Colonic mucosa (tissue), 4 donors: ENCODE measurements at regions not wholly inside any gene's neighbourhood (a gene's known extent, or its start where the extent isn't known, plus 50 kb on each side); places are given as distances from the start of the nearest gene placed in this dataset.

Experiments
- DNase-seq: peaks from one replicate; pipeline ENCODE4 v3.0.0-alpha.2; 2020
- H3K27ac ChIP-seq: fragments of 200-600 bp; one replicate; pipeline ENCODE4 v1.8.0; 2021
- H3K27me3 ChIP-seq: fragments of 200-600 bp; one replicate; pipeline ENCODE4 v1.8.0; 2021
- H3K36me3 ChIP-seq: fragments of 200-600 bp; one replicate; pipeline ENCODE4 v1.8.0; 2021
- H3K4me1 ChIP-seq: fragments of 200-600 bp; one replicate; pipeline ENCODE4 v1.8.0; 2021; ENCODE audit warnings: mild to moderate bottlenecking
- H3K4me3 ChIP-seq: fragments of 200-600 bp; one replicate; pipeline ENCODE4 v1.8.0; 2021
- H3K9ac ChIP-seq, 2 donors: one replicate each; pipeline ENCODE4 v1.7.0; 2013; ENCODE audit warnings: control low read depth in 2 of 2, low read depth in 2 of 2, low read length in 2 of 2
- H3K9me3 ChIP-seq: fragments of 200-600 bp; one replicate; pipeline ENCODE4 v1.8.0; 2021
- CTCF ChIP-seq: fragments of 200-600 bp; IDR thresholded peaks from one replicate; pipeline ENCODE4 v1.8.0; 2022; ENCODE audit warnings: antibody characterized with exemption, mild to moderate bottlenecking
- intact Hi-C: fragments of 100-400 bp; cut with DNase I; formaldehyde crosslinking; loops from one replicate; pipeline ENCODE4 v1.14.1; 2022
- donor health status: healthy.
- donor health status: DM: no; HTN: no; CAD: no.
- donor health status: DM: no; HTN: no; CAD: no.

DNA sequence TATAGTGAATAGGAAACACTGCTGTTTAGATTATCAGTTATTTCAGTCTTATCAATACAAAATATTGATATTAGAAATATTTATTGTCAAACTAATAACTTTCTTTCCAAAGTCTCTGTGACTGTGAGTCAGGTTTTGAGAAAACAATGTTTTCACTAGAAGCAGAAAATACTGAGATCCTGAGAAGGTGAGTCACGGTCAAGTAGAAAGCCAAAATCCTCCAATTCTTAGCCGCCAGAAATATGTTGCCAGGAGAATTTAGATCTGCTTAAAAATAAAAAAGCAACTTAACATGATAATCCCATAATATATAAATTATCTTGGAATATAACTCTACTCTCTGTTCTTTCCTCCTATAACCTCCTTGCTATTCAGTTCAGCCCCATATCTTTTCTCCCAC lies 181.9 kb upstream of the NRXN1 start:
- intact Hi-C loops, result no loop called here
- Histone ChIP-seq H3K9ac (no peak overlapping the region), H3K4me1 (no peaks in the 10 kb centered on the region), H3K27me3 (no peaks in the 10 kb centered on the region), H3K9me3 (no peaks in the 10 kb centered on the region), H3K4me3 (no peak overlapping the region), H3K36me3 (no peaks in the 10 kb centered on the region), H3K27ac (no peak overlapping the region)
- DNase-seq, result no peak
- no peak for TF ChIP-seq CTCF

- Histone ChIP-seq H3K4me3 (no peak overlapping the region), H3K4me1 (no peaks in the 10 kb centered on the region), H3K27ac (no peak overlapping the region), H3K27me3 (no peaks in the 10 kb centered on the region), H3K9ac (no peak overlapping the region), H3K9me3 (no peaks in the 10 kb centered on the region), H3K36me3 (no peaks in the 10 kb centered on the region)
- TF ChIP-seq CTCF, result no peak
- intact Hi-C loops, result no loop called here
- DNase-seq, result no peak
Observed at GRCh38 chr2:51212374-51212773, 180.4 kb upstream of the NRXN1 start.

DNA sequence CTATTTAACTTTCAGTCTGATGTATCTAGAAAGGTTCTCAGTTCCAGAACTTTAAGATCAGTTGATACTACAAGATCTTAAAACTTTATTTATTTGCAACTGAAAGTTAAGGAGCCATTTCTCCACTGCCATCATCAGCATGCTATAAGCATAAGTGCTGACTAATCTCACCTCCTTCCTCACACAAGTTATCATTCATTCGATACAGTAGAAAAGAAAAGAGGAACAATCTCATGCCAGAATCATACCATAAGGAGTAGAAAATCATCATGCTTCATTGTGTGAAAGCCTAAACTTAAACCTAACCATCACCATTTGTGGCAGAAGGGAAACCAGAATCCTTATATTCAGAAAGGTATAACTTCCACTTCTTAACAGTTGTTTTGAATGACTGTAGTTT lies 176.6 kb upstream of the NRXN1 start:
- H3K9ac ChIP-seq, result no peak overlapping the region
- H3K9me3 ChIP-seq, result no peaks in the 10 kb centered on the region
- no peak overlapping the region for H3K27ac ChIP-seq
- H3K4me1 ChIP-seq, result no peaks in the 10 kb centered on the region
- DNase-seq, result no peak
- no peaks in the 10 kb centered on the region for H3K36me3 ChIP-seq
- H3K4me3 ChIP-seq, result no peak overlapping the region
- TF ChIP-seq CTCF, result no peak
- no peaks in the 10 kb centered on the region for H3K27me3 ChIP-seq
- intact Hi-C loops, result no loop called here

GRCh38 chr2:51201295-51201694 lies 169.4 kb upstream of the NRXN1 start:
- intact Hi-C loops, result no loop called here
- Histone ChIP-seq H3K9me3 (no peaks in the 10 kb centered on the region), H3K36me3 (no peaks in the 10 kb centered on the region), H3K4me1 (no peaks in the 10 kb centered on the region), H3K4me3 (no peak overlapping the region), H3K27me3 (no peaks in the 10 kb centered on the region), H3K9ac (no peak overlapping the region), H3K27ac (no peak overlapping the region)
- no peak for TF ChIP-seq CTCF
- DNase-seq, result no peak

- no peak overlapping the region for H3K27ac ChIP-seq
- H3K9ac ChIP-seq, result no peak overlapping the region
- intact Hi-C loops, result no loop called here
- TF ChIP-seq CTCF, result no peak
- H3K27me3 ChIP-seq, result no peaks in the 10 kb centered on the region
- no peak overlapping the region for H3K4me3 ChIP-seq
- H3K4me1 ChIP-seq, result no peaks in the 10 kb centered on the region
- no peaks in the 10 kb centered on the region for H3K36me3 ChIP-seq
- DNase-seq, result no peak
- no peaks in the 10 kb centered on the region for H3K9me3 ChIP-seq
Observed at GRCh38 chr2:51194656-51195055, 162.7 kb upstream of the NRXN1 start.

DNA sequence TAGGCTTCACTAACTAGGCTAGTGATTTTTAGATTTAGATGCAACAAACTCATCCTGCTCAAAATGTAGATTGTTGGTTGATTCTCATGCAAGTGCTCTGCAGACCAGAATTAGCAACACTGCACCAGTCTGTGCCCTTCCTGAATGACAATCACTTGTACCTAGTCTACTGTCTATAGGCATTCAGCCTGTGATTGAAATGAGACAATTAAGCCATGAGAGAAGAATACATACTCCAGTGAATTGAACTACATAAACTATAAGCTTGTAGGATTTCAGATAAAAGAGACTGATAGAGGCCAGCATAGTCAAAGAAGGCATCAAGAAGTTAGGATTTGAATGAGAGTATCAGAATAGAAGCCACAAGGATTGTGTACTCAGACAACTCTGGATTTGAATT lies 138.3 kb upstream of the NRXN1 start:
- no peaks in the 10 kb centered on the region for H3K4me1 ChIP-seq
- no peaks in the 10 kb centered on the region for H3K9me3 ChIP-seq
- no peak overlapping the region for H3K4me3 ChIP-seq
- no peak overlapping the region for H3K27ac ChIP-seq
- H3K36me3 ChIP-seq, result no peaks in the 10 kb centered on the region
- DNase-seq, result no peak
- TF ChIP-seq CTCF, result no peak
- intact Hi-C loops, result no loop called here
- no peak overlapping the region for H3K9ac ChIP-seq
- H3K27me3 ChIP-seq, result no peaks in the 10 kb centered on the region
